DND-41 (cell line): ENCODE measurements at regions not wholly inside any gene's neighbourhood (a gene's known extent, or its start where the extent isn't known, plus 50 kb on each side); places are given as distances from the start of the nearest gene placed in this dataset.

Source experiments
- ATAC-seq: fragments of 200-7000 bp; cut with Tn5 transposase; 3 replicates; pipeline ENCODE4 v1.9.1; 2021; ENCODE audit warnings: low read depth; ENCODE audit not compliant: insufficient read depth
- DNase-seq: peaks from one replicate; pipeline ENCODE4 v3.0.0-alpha.2; 2020
- H2AFZ ChIP-seq: 2 replicates; pipeline ENCODE4 v1.6.0; 2012; ENCODE audit warnings: low read depth, low read length
- H3K27ac ChIP-seq: 2 replicates; pipeline ENCODE4 v1.5.1; 2012; ENCODE audit warnings: low read length, inconsistent platforms
- H3K27me3 ChIP-seq: fragments of 200-600 bp; sonication (generic); 2 replicates; pipeline ENCODE4 v1.6.0; 2012; ENCODE audit warnings: low read length, mild to moderate bottlenecking, inconsistent platforms; ENCODE audit not compliant: insufficient read depth, poor library complexity
- H3K36me3 ChIP-seq: 2 replicates; pipeline ENCODE4 v1.5.1; 2012; ENCODE audit warnings: low read length, inconsistent platforms; ENCODE audit not compliant: insufficient read depth
- H3K4me1 ChIP-seq: 2 replicates; pipeline ENCODE4 v1.5.1; 2012; ENCODE audit warnings: mild to moderate bottlenecking, low read length; ENCODE audit not compliant: insufficient read depth
- H3K4me2 ChIP-seq: 2 replicates; pipeline ENCODE4 v1.6.0; 2012; ENCODE audit warnings: mild to moderate bottlenecking, moderate library complexity, low read length, inconsistent platforms; ENCODE audit not compliant: insufficient read depth
- H3K4me3 ChIP-seq, 2 experiments: fragments of 200-600 bp in 1 of 2; shearing (Covaris generic) in 1 of 2; 2 replicates each; pipeline ENCODE4 v1.5.1; 2012 to 2016; ENCODE audit warnings: inconsistent platforms in 2 of 2, low read length in 2 of 2, mild to moderate bottlenecking in 2 of 2, low read depth in 1 of 2, moderate library complexity in 1 of 2
- H3K79me2 ChIP-seq: 2 replicates; pipeline ENCODE4 v1.6.0; 2012; ENCODE audit warnings: low read length, inconsistent platforms; ENCODE audit not compliant: insufficient read depth
- H3K9ac ChIP-seq: 2 replicates; pipeline ENCODE4 v1.6.0; 2012; ENCODE audit warnings: low read depth, mild to moderate bottlenecking, inconsistent platforms, low read length, moderate library complexity
- H3K9me3 ChIP-seq: 2 replicates; pipeline ENCODE4 v1.5.1; 2012; ENCODE audit warnings: low read length, moderate library complexity, mild to moderate bottlenecking, inconsistent platforms; ENCODE audit not compliant: insufficient read depth, severe bottlenecking
- H4K20me1 ChIP-seq: 2 replicates; pipeline ENCODE4 v1.6.0; 2012; ENCODE audit warnings: low read length; ENCODE audit not compliant: insufficient read depth
- EZH2 ChIP-seq: IDR thresholded peaks from 3 replicates; pipeline ENCODE4 v1.6.1; 2012; ENCODE audit warnings: borderline replicate concordance, low read depth, mild to moderate bottlenecking, moderate library complexity, low read length, inconsistent platforms; ENCODE audit not compliant: severe bottlenecking
- TF ChIP-seq, protein P1 (sequence below): IDR thresholded peaks from 2 replicates; pipeline ENCODE4 v1.5.1; 2012; ENCODE audit warnings: borderline replicate concordance, low read length, moderate library complexity, mild to moderate bottlenecking; ENCODE audit not compliant: poor library complexity, severe bottlenecking; ENCODE audit errors: extremely low read depth

DNA sequence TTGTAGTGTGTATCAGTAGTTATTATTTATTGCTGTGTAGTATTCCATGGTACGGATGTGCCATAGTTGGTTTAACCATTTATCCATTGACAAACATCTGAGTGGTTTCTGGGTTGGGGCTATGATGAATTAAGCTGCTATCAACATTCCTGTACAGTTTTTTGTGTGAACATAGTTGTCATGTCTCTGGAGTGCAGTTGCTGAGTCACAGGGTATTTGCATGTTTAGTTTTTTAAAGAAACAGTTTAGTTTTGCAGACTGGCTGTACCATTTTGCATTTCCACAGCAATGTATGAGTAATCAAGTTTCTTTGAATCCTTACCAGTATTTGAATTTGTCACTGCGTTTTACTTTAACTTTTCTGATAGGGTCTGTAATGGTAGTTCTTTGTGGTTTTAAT is 516.7 kb upstream of the CELF2 start:
- DNase-seq, result no peak
- H2AFZ ChIP-seq, result no peak overlapping the region
- ATAC-seq, result no peak
- no peak for TF ChIP-seq EZH2
- TF ChIP-seq, protein P1, sequence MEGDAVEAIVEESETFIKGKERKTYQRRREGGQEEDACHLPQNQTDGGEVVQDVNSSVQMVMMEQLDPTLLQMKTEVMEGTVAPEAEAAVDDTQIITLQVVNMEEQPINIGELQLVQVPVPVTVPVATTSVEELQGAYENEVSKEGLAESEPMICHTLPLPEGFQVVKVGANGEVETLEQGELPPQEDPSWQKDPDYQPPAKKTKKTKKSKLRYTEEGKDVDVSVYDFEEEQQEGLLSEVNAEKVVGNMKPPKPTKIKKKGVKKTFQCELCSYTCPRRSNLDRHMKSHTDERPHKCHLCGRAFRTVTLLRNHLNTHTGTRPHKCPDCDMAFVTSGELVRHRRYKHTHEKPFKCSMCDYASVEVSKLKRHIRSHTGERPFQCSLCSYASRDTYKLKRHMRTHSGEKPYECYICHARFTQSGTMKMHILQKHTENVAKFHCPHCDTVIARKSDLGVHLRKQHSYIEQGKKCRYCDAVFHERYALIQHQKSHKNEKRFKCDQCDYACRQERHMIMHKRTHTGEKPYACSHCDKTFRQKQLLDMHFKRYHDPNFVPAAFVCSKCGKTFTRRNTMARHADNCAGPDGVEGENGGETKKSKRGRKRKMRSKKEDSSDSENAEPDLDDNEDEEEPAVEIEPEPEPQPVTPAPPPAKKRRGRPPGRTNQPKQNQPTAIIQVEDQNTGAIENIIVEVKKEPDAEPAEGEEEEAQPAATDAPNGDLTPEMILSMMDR, result no peak
- H4K20me1 ChIP-seq, result no peaks in the 10 kb centered on the region
- no peak overlapping the region for H3K4me2 ChIP-seq
- no peaks in the 10 kb centered on the region for H3K79me2 ChIP-seq
- H3K4me3 ChIP-seq, result no peak overlapping the region
- no peaks in the 10 kb centered on the region for H3K9me3 ChIP-seq
- H3K27ac ChIP-seq, result no peak overlapping the region
- H3K9ac ChIP-seq, result no peak overlapping the region
- H3K4me1 ChIP-seq, result no peaks in the 10 kb centered on the region
- no peaks in the 10 kb centered on the region for H3K27me3 ChIP-seq
- no peaks in the 10 kb centered on the region for H3K36me3 ChIP-seq

DNA sequence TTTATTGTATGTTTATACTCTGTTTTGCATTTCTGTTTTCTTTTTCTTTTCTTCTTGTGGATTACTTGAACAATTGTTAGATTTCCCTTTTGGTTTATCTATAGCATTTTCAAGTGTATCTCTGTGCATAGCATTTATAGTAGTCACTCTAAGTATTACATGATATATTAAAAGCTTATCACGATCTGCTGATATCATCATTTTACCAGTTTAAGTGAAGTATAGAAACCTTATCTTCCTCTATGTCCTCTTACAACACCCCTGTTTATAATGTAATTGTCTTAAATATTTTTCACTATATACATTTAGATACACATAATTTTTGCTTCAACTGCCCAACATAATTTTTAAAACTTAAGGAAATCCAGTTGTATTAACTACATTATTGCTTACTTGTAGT is 513.9 kb upstream of the CELF2 start:
- no peaks in the 10 kb centered on the region for H3K27me3 ChIP-seq
- no peak overlapping the region for H3K9ac ChIP-seq
- no peaks in the 10 kb centered on the region for H3K4me1 ChIP-seq
- no peak overlapping the region for H2AFZ ChIP-seq
- H3K4me3 ChIP-seq, result no peak overlapping the region
- no peaks in the 10 kb centered on the region for H3K79me2 ChIP-seq
- no peaks in the 10 kb centered on the region for H4K20me1 ChIP-seq
- no peak for ATAC-seq
- TF ChIP-seq, protein P1, result no peak
- TF ChIP-seq EZH2, result no peak
- H3K27ac ChIP-seq, result no peak overlapping the region
- DNase-seq, result no peak
- no peaks in the 10 kb centered on the region for H3K9me3 ChIP-seq
- H3K36me3 ChIP-seq, result no peaks in the 10 kb centered on the region
- H3K4me2 ChIP-seq, result no peak overlapping the region

DNA sequence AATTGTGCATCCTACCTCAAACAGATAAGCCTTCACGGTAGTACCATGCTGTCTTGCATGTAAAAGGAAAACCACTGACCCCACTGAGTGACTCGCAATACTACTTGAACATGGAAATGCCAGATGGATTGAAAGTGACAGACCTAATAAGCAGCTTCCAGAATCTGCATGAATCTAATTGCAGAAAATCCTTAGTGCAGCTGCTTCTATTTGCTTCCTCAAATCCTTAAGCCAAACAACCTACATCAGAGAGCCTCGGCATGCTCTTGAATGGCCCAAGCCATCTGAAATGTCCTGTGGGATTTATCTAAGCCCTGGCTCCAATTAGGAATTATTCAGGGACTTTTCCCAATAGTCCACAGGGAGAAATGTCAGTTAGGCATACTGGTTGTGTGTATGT is 509.5 kb upstream of the CELF2 start:
- no peaks in the 10 kb centered on the region for H3K27me3 ChIP-seq
- no peaks in the 10 kb centered on the region for H3K36me3 ChIP-seq
- DNase-seq (no peak), ATAC-seq (no peak)
- no peak overlapping the region for H3K4me3 ChIP-seq
- no peaks in the 10 kb centered on the region for H3K9me3 ChIP-seq
- H3K79me2 ChIP-seq, result no peaks in the 10 kb centered on the region
- no peak overlapping the region for H3K9ac ChIP-seq
- no peak overlapping the region for H3K4me2 ChIP-seq
- no peak for TF ChIP-seq EZH2
- TF ChIP-seq, protein P1, result no peak
- no peaks in the 10 kb centered on the region for H3K4me1 ChIP-seq
- no peaks in the 10 kb centered on the region for H4K20me1 ChIP-seq
- H3K27ac ChIP-seq, result no peak overlapping the region
- no peak overlapping the region for H2AFZ ChIP-seq

DNA sequence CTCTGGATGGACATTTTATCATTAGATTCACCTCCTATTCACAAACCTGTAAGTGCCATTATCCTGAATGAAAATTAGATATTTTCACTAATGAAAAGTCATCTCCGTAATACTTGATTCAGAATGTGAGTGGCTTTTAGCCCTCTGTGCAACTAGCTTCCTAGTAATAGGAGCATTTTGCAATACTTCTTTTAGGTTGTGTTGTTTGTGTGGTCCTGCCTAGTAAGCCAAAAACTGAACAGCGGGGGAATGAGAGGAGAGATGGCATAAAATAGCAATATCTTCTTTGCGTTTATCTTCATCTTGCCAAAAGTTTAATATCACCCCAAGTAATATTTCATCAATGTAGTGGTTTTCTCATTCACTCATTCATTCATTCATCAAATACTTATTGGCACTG is 507.5 kb upstream of the CELF2 start:
- Histone ChIP-seq H2AFZ (no peak overlapping the region), H3K27me3 (no peaks in the 10 kb centered on the region), H3K79me2 (no peaks in the 10 kb centered on the region), H4K20me1 (no peaks in the 10 kb centered on the region), H3K4me2 (no peak overlapping the region), H3K4me1 (no peaks in the 10 kb centered on the region), H3K9me3 (no peaks in the 10 kb centered on the region), H3K9ac (no peak overlapping the region), H3K27ac (no peak overlapping the region), H3K4me3 (no peak overlapping the region), H3K36me3 (no peaks in the 10 kb centered on the region)
- ATAC-seq (no peak), DNase-seq (no peak)
- TF ChIP-seq EZH2, result no peak
- TF ChIP-seq, protein P1, result no peak
